ENCODE measurements at regions not wholly inside any gene's neighbourhood (a gene's known extent, or its start where the extent isn't known, plus 50 kb on each side); places are given as distances from the start of the nearest gene placed in this dataset.

- no peak for TF ChIP-seq FOXA1 (IDR thresholded peaks at IDR 0.05)
- TF ChIP-seq HDGF (IDR thresholded peaks at IDR 0.05; ENCODE audit: borderline replicate concordance), result no peak
- no peak for TF ChIP-seq FOXM1 (IDR thresholded peaks at IDR 0.05; ENCODE audit: borderline replicate concordance)
- no peak for TF ChIP-seq SP1 (IDR thresholded peaks at IDR 0.05)
- TF ChIP-seq SUZ12 (IDR thresholded peaks at IDR 0.05), result no peak
- TF ChIP-seq FOXK2 (IDR thresholded peaks at IDR 0.05), result no peak
- no peak for TF ChIP-seq ELF4 (IDR thresholded peaks at IDR 0.05)
- TF ChIP-seq NFRKB (IDR thresholded peaks at IDR 0.05), result no peak
- TF ChIP-seq CTBP1 (IDR thresholded peaks at IDR 0.05; ENCODE audit: borderline replicate concordance), result no peak
- TF ChIP-seq BHLHE40 (IDR thresholded peaks at IDR 0.05; ENCODE audit: borderline replicate concordance), result no peak
- TF ChIP-seq LEF1 (IDR thresholded peaks at IDR 0.05; ENCODE audit: borderline replicate concordance), result no peak
Observed at GRCh38 chr13:63448692-63449091, 2033.0 kb upstream of the PCDH20 start.

All from HEK293T (cell line).